Common myeloid progenitor, CD34-positive (primary cell): ENCODE measurements at regions not wholly inside any gene's neighbourhood (a gene's known extent, or its start where the extent isn't known, plus 50 kb on each side); places are given as distances from the start of the nearest gene placed in this dataset.

Source experiments
- CTCF ChIA-PET: fragments of 350-600 bp; sonication (Branson Sonifier 250); formaldehyde crosslinking; loops from one replicate; lab custom pipeline; 2021; ENCODE audit warnings: antibody characterized with exemption; lab: Charles Lee
- POLR2A ChIA-PET: fragments of 350-600 bp; sonication (Branson Sonifier 250); formaldehyde crosslinking; loops from one replicate; lab custom pipeline; 2021; ENCODE audit warnings: antibody characterized with exemption; lab: Charles Lee
- DNase-seq, 3 donors: peaks; one replicate each; pipeline versions ENCODE4 v3.0.0 to v3.0.0-alpha.2; 2013
- H3K27ac ChIP-seq, 2 experiments: 1 replicate in 1 of 2; 2 replicates in 1 of 2; pipeline ENCODE4 v1.7.0; 2013; ENCODE audit warnings: inconsistent platforms in 2 of 2, low read length in 2 of 2, mild to moderate bottlenecking in 2 of 2, low read depth in 1 of 2, moderate library complexity in 1 of 2; ENCODE audit not compliant: severe bottlenecking in 2 of 2, insufficient read depth in 1 of 2, poor library complexity in 1 of 2
- H3K27me3 ChIP-seq, 5 experiments: replicated peaks in 2 of 5; 1 replicate in 3 of 5; 2 replicates in 2 of 5; pipeline versions ENCODE4 v1.6.1 to v1.7.0; 2013; ENCODE audit warnings: low read length in 4 of 5, mild to moderate bottlenecking in 2 of 5, moderate library complexity in 2 of 5, inconsistent platforms in 1 of 5; ENCODE audit not compliant: insufficient read depth in 5 of 5, control insufficient read depth in 4 of 5
- H3K36me3 ChIP-seq, 4 experiments: 1 replicate in 2 of 4; 2 replicates in 2 of 4; pipeline versions ENCODE4 v1.6.1 to v1.7.0; 2013; ENCODE audit warnings: low read length in 3 of 4, control low read depth in 1 of 4, mild to moderate bottlenecking in 1 of 4; ENCODE audit not compliant: control insufficient read depth in 4 of 4, insufficient read depth in 4 of 4
- H3K4me1 ChIP-seq, 4 experiments: 1 replicate in 3 of 4; 2 replicates in 1 of 4; pipeline versions ENCODE4 v1.6.1 to v1.7.1; 2013; ENCODE audit warnings: low read length in 3 of 4, mild to moderate bottlenecking in 3 of 4, control low read depth in 1 of 4, inconsistent platforms in 1 of 4, moderate library complexity in 1 of 4; ENCODE audit not compliant: control insufficient read depth in 4 of 4, insufficient read depth in 4 of 4; ENCODE audit errors: control extremely low read depth in 1 of 4
- H3K4me3 ChIP-seq, 7 experiments: 1 replicate in 4 of 7; 2 replicates in 3 of 7; pipeline versions ENCODE4 v1.5.1 to v1.7.0; 2013; ENCODE audit warnings: mild to moderate bottlenecking in 7 of 7, low read length in 6 of 7, moderate library complexity in 6 of 7, inconsistent platforms in 2 of 7, low read depth in 2 of 7, control low read depth in 1 of 7; ENCODE audit not compliant: insufficient read depth in 4 of 7, control insufficient read depth in 1 of 7; ENCODE audit errors: extremely low read depth in 1 of 7
- H3K9me3 ChIP-seq, 5 experiments: 1 replicate in 4 of 5; 2 replicates in 1 of 5; pipeline versions ENCODE4 v1.6.1 to v1.7.1; 2013; ENCODE audit warnings: low read length in 4 of 5, mild to moderate bottlenecking in 2 of 5, inconsistent platforms in 1 of 5, low read depth in 1 of 5, moderate library complexity in 1 of 5; ENCODE audit not compliant: control insufficient read depth in 4 of 5, insufficient read depth in 2 of 5; ENCODE audit errors: control extremely low read depth in 1 of 5
- WGBS: methylation state at CpG from one replicate; pipeline ENCODE4 v1.1.5; 2013; ENCODE audit not compliant: insufficient coverage; 5-methylcytosine and 5-hydroxymethylcytosine counted together

DNA sequence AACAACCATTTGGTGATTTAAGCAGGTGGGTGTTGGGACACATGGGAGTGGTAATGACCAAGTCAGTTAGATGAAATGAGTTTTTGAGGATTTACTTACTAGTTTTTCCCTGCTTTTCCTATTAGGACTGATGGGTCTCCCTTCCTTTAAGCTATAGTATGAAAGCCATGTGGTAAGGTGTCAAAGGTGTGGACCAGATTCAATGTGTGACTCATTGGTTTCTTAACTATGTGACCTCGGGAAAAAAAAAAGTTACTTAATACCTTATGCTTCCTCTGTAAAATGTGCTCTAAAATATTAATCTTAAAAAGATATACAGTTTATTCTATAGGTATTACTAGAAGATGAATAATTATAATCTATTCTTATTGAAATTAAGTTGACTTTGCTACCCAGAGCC, 93.7 kb downstream of the DUSP10 start:
- H3K9me3 ChIP-seq = no peaks in the 10 kb centered on the region
- no peaks in the 10 kb centered on the region for H3K27me3 ChIP-seq
- H3K36me3 ChIP-seq = no peaks in the 10 kb centered on the region
- H3K27ac ChIP-seq = no peak overlapping the region
- CTCF ChIA-PET = no interaction called here
- DNase-seq = no peak
- no peaks in the 10 kb centered on the region for H3K4me1 ChIP-seq
- no peak overlapping the region for H3K4me3 ChIP-seq
- no CpG with 5 or more reads among the region's 1 CpG for WGBS
- POLR2A ChIA-PET = interaction anchor here (1.3 kb wide), 1 partner anchor 13 kb away, joined by 3 read pairs; no protein-coding TSS in a partner anchor
